Activated CD4-positive, alpha-beta T cell treated with anti-CD3 and anti-CD28 coated beads for 48 hours (primary cell): ENCODE measurements at regions not wholly inside any gene's neighbourhood (a gene's known extent, or its start where the extent isn't known, plus 50 kb on each side); places are given as distances from the start of the nearest gene placed in this dataset.

Source experiments
- DNase-seq: peaks from one replicate; pipeline ENCODE4 v3.0.0-alpha.2; 2020

DNA sequence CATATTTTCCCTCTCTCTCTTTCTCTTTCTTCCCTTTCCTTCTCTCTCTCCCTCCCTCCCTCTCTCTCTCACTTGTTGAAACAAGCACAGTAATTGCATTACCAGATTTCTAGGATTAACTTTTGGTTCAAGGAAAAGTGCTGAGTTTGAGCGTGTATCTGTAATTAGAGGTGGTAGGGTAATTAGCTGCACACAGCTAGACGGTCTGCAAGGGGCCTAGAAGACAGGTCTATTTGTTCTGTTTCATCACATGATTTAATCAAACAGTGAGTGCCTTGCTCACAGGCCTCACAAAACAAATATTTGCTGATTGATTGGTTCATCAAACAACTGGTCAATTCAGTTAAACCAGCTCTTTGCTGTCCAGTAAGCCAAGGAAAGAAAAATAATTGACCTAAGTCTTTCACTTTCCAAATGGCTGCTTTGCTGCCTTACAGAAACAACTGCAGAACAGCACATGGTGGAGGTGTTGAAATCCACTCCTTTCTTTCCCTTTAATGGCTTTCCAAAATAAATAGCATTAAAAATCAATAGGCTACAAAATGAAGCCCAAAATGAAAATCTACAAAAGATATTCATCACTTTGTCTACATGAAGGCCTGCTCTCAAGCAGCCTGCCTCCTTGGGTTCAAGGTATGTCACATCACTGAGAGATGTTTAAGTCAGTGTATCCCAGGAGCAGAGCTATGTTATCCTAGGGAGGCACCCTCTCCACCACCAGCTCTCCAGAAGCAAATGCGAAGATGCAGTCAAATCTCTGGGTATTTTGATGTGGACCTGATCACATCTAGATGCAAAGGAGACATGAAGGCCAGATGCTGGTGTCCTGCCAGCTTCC, 264.4 kb upstream of the SIX2 start:
- DNase-seq: no peak

DNA sequence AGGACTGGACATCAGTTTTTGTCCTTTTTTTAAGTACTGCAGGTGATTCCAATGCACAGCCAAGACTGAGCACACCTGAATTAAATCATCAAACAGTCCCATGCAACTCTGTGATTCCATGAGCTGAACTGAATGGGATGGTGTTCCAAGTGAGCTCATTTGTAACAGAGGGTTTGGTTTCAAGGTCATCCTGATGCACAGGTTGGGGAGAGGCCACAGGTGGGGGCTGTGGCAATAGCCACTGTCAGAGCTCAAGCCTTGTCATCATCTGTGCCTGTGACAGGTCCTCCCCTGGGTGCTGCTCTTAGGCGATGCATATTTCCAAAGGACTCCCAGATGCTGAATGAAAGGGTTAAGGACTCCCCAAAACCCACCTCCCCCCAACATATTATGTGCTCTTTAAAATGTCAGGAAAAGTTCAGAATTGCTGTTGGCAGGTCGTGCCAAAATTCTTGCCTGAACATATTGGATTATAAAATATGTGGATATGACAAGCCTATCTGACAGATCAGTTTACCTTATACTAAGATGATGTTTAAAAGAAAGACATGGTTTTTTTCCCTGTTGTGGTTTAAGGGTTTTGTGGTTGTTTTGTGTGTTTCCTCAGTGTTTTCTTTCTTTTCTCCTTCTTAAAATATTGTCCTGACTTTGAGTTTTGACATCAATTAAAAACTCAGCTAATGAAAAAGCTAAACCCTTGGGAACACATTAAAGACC, 263.5 kb upstream of the SIX2 start:
- DNase-seq: no peak

DNA sequence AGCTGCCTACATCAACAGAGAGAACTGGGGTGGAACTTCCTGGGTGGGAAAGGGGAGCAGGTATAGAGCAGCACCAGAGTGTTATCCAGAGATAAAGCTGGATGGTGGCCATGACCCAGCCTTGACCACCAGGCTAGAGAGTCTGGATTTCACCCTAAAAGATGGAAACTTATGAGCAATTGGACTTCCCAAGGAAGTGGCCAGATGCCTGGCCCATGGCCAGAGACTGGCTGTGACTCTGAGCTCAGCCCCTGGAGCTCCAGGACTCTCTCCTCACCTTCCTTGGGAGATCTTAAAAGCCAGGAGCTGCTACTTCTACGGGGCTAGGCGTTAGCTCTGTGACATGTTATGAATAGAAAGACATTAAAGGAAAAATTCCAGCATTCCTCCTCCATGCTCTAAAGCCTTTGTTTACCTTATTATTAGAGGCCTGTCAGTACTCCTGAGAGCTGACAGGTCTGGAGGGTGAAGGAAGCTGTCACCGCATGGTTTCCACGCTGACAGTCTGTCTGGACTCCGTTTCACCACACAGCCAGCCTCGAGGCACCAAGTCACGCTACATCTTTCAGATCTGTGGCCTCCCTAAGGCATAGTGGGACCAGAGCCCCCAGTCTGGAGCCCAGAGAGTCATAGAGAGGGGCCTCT, 260.0 kb upstream of the SIX2 start:
- no peak for DNase-seq

DNA sequence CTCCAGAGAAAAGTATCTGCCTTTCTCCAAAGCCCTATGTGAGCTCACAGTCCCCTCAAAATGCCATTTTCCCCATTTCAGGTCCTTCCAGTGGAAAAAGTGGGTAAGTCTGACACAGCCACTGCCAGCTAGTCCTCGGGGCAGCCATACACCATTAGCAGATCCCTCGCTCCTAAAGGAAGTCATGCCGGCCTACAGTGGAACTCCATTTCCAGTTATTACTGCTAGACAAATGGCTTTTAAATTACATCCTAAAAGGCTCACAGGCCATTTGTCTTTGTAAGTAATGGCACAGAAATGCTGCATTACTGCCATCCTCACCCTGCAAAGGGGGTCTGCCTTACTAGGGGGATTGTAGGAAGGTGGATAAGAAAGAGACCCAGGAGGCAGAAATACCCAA, 259.4 kb upstream of the SIX2 start:
- no peak for DNase-seq

DNA sequence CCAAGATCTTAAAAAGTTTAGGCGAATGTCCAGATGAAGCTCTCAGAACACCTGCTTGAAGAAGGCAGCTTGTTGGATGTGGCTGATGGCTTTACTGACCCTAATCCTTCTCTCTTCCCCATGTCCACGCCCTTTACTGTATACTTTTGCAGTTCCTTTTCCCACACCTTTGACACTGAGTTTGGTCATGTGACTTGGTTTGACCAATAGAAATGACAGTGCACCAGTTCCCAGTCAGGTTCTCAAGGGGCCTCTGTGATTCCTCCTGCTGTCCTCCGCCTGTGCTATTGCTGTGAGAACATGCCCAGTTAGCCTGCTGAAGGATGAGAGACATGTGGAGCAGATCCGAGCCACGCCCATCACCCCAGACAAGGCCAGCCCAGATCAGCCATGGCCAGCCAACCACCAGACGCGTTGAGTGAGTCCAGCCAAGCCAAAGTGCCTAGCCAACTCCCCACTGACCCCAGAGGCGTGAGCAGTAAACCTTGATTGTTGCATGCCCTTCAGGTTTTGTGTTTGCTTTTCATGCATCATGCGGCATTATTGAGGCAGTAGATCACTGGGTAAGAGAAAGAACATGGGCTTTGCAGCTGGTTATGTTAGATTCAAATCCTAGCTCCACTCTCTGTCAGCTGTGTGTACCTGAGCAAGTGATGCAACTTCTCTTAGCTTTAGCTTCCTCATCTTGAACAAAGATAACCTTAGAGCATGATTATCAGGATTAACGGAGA, 258.0 kb upstream of the SIX2 start:
- DNase-seq: no peak

DNA sequence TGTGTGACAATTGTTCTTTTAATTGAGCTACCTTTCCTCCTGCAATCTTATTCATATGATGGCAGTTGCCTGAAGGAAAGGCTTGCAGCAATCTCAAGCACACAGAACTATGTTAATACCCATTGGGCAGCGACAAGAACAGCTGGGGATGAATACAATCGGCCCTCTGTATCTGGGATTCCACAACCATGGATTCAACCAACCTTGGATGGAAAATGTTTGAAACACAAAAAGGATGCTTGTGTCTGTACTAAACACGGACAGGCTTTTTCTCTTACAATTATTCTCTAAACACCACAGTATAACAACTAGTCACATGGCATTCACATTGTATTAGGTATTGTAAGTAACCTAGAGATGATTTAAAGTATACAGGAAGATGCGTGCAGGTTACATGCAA, 256.1 kb upstream of the SIX2 start:
- DNase-seq: no peak

DNA sequence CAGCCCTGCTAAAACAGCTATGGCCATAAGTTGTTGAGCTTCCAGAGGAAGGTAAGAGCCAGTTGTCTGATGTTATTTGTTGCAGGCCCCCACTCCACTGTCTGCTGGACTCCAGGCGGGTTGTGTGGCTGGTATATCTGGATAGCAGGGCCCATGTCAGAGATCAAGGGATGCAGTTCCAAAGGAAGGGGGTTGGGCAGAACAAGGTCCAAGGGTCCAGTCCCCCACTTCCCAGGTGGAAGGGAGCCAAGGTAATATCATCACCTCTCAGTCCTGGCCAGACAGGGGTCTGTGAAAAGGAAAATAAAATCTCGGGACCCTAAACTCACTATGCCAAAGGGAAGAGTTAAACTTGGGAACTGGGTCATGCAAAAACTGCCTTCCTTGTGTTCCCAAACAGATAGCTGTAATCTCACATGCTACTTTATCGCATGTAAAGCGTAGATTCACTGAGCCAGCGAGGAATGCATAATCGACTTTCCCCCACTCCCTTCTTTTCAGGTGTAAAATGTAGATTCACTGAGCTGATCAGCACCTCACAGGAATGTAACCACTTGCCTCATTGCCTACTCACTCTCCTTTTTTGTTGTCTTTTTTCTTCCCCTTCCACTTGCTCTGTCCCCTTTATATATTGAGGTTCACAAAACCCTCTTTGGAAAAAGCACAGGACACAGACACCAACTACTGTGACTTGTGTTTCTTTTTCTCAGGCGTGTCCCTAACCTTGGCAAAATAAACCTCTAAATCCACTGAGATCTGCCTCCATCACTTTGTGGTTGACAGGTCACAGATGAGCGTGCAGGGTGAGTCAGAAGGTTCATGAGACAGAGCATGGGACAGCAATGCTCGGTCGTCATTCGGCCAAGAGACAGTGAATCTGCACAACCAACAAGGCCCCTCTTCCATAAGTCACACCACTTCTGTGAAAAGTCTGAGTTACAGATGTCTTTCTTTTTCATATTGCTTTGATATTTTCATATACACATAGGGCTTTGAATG, 255.3 kb upstream of the SIX2 start:
- peak; percentile 42 for DNase-seq

DNA sequence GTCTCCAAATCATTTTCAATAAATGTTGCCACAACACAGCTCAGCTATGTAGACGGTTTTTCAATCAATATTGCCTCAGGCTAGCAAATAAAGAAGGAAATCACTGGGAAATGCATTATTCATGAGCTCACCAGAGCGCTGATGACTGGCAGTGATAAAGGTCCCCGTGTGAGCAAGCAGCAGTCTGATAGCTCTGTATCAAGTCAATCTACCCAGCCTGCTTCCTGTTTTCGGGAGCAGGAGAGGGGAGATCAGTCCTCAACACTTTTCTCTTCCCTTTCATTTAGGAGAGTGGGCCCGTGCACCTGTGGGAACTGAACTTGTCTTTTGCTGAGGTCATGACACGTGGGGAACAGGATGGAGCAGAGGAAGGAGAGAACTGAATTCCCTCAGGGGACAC, 253.9 kb upstream of the SIX2 start:
- DNase-seq: no peak

DNA sequence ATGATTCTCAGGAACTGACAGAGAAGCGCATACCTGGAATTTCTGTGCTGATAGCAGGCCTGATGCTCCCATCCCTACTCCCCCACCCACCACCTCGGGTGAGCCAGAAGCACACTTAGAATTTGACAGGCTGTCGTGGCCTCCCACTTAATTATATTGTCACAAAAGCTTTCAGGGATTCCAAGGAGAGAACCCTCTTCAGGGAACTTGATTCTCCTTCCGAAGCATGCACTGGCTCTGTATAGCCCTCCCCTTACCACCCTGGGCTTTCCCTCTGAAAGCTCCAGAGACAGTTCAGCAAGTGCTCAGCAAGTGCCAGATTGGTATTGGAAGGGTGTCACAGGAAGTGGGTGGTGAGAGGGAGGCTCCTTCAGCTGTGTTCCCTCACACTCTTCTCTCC, 252.5 kb upstream of the SIX2 start:
- no peak for DNase-seq

DNA sequence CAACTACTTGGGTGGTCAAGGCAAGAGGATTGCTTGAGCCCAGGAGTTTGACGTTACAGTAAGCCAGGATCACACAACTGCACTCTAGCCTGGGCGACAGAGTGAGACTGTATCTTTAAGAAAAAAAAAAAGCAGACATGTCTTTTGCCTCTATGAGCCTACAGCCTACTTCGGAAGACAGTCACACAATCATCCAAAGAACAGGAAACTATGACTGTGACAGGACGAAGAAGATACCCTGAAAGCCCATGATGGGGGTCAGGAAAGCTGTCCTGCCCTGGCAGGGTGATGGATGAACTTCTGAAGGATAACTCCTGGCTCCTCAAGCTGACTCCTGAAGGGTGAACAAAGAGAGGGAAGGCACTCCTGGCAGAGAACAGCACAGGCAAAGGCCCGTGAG, 251.7 kb upstream of the SIX2 start:
- DNase-seq: no peak

DNA sequence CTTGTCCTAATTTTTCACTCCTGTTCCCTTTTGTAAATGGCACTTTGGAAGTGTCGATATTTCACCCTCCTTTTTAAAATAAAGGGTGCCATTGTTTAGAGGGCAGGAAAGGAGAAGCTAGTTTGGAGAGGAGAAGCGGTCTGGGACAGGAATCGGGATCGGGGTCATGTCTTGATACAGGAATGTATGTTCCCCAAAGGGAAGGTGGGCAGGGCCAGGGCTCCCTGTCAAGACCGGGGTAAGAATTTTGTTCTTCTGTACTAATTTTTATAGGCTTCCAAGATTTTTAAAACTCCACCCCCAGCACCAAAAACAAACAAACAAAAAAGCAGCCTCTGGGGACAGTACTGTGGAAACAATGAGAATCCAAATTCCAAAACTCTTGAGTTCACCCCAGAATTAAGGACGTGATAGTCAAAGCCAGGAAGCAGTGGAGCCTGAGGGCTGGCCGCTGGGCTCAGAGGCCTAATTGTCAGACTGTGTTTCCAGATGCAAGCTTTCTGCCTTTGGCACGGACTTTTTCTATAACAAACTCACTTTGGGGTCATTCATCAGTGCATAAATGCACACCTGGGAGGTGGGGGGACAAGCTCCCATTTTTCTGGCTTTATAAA, 250.4 kb upstream of the SIX2 start:
- DNase-seq: no peak

DNA sequence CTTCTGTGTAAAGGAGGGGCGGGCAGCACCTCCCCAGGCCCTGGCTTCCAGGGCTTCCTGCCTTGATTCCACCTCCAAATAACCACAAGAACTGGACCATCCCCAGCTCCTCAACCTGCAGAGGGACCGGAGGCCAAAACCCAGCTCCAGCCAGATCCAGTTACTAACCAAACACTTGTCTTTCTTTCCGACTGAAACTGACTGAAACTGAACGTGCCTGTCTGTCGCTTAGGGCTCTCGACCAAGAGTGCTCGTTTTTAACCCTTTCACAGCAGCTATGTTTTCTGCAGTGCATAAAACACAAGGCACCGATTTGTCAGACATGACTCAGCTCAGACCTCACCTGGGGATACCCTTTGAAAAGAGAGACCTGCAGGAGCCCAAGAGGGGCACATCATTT, 249.9 kb upstream of the SIX2 start:
- no peak for DNase-seq

DNA sequence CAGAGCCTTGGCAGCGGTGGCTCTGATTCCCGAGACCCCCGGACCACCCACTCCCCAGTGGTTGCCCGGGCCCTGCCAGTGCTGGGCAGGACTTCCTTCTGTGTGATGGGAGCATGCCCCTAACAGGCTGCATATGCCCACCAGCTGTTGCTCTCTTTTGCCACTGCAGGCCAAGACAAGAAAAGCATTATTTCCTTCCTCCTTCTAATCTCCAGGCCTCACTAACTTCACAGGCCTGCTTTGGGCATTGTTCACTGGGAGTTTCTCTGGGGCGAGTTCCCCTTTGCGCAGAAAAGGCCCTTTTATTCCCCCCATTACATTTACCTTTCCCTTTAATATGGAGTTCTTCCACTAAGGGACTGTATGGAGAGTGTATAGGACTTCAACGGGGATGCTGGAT, 249.1 kb upstream of the SIX2 start:
- DNase-seq: no peak

DNA sequence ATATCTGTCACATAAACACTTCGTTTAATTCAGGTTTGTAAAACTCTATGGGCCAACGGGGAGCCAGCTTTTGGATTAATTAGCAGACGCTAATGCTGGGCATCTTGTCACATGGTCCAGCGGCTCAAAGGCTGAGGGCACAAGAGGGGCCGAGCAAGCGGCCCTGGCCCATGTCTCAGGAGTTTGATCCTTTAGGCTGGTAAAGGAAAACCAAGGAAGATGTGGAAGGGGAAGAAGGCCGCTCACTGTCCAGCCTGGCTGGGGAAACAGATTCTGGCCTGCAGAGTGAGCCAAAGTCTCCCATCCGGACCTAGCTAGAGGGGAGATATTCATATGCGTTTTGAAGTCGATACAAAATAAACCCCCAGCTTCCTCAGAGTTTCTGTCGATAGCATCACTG, 248.6 kb upstream of the SIX2 start:
- DNase-seq: no peak

DNA sequence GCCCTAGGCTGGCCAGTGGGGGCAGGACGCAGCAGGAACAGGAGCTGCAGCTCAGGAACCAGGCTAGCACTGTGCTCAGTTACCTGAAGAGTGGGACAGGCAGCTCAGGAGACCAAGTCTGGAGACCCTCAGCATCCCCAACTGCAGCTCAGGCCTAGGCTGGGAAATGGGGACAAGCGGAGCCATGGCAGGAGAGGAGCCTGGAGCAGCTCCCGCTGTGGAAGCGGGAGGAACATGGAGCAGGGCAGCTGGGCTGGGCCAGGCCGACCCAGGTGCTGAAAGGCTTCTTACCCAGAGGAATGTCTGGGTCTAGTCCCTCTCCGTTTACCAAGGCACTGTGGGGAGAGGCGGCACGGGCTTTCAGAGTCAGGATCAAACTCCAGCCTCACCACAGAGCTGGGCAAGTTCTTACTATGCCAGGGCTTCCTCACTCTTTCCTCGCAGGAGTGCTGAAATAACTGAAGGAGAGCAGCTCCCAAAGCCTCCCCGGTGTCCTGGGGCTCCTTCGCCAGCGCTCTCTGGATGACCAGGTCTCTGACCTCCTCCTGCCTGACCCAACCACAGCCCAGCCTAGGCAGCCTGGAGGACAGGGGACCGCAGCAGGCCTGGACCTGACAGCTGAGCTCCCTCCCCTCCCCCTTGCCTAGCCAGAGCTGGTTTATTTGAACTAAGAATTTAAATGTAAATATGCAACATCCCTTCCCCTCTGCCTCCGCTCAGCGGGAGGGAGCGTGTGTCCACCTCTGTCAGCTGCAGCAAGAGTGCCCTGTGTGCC, 247.8 kb upstream of the SIX2 start:
- no peak for DNase-seq

DNA sequence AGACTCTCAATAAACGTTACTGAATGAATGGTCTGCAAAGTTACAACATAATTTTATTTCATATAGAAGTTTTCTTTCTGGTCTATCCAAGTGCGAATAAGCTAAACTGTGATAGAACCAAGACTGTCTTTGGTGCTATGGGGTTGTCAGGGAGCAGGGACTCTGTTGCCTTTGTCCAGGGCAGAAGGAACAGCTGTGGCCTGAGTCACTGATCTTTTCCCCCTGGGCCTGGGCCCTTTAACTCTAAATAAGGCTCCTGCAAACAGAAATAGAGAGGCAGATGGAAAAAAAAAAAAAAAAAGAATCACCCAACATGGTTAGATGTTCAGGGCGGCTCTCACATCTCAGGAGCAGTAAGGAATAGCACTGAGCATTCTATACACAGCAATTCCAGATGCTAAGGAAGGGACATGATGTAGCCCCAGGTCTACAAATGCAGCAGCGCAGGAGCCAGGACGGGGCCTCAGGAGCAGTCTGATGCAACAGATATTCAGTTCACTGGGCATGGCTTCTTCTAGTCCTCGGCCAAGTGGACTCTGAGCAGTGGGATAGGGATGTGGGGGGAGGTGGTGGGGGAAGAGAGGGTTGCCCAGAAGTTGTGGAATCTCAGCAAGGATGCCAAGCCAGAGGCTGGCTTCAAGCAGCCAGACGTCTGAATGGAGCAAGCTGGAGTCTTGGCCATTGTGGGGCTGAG, 247.1 kb upstream of the SIX2 start:
- DNase-seq: no peak

DNA sequence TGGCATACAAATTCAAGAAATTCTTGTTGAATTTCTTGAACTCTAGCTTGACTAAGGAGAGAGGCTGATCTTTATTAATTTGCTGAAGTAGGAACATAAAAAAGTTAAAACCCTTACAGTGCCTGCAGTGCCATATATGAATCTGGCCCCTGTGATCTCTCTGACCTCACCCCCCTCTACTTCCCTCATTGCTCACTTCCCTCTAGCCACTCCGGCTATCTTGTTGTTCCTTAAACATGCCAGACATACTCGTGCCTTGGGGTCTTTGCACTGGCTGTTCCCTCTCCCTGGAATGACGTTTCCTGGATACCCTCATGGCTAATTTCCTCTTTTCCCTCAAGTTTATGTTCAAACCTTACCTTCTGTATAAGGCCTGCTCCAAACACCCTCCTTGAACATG, 246.3 kb upstream of the SIX2 start:
- no peak for DNase-seq

DNA sequence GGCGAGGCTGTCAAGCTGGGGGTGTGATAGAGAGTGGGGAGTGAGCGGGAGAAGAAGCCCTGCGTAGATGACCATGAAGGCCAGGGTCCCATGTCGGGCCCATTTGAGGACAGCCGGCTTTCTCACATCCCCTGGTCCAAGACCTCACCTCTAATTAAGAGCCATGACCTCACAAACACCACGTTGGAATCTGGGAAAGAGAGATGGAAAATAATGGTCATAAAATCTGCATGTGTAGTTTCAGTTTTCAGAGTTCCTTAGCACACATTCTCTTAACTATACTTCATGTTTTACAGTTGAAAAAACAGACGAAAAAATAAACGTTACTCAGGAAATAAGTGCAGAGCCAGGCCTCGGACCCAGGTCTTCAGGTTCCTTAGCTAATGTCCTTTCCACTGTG, 244.8 kb upstream of the SIX2 start:
- no peak for DNase-seq

DNA sequence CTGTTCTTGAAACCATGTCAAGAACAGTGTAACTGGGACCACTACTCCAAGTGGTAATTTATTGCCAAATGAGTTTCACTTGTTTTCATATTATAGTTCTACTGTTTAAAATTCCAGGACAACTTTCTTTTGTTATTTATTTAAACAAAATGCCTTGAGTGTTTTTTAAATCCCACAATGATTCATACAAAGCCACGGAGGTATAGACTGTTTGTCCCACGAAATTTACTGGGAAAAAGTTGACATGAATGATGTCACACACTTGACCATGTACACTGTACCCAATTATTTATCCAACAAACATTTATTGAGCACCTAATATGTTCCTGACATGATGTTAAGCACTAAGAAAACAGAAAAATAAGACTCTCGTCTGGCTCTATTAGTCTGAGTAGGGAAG, 243.9 kb upstream of the SIX2 start:
- no peak for DNase-seq

DNA sequence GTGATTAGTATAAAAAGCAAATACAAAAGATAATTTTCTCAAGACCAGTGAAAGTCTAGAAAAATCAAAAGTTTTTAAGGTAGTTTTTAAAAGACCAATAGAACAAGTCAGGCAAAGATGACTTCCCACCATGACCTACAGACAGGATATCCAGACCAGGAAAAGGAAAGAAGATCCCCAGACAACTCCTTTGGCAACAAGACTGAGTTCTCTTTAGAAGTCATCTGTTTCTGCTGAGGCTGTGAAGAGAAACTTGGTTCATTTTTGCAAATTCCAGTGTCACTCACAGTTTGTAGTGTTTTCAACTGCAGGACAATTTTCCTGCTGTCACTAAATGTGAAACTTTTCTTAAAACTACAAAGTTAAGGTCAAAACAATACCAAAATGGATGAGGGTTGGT, 240.9 kb upstream of the SIX2 start:
- no peak for DNase-seq
